ENCODE measurements at regions not wholly inside any gene's neighbourhood (a gene's known extent, or its start where the extent isn't known, plus 50 kb on each side); places are given as distances from the start of the nearest gene placed in this dataset.

GRCh38 chr7:18123508-18124239 is 96.0 kb upstream of the PRPS1L1 start:
- DNase-seq (no peak), FAIRE-seq (no peak)
- H3K9ac ChIP-seq (ENCODE audit: low read length in 3 of 3) = no peak overlapping the region
- intact Hi-C loops (cut with DNase I) = no loop called here
- no peaks in the 10 kb centered on the region for H3K4me1 ChIP-seq (ENCODE audit: control insufficient read depth in 2 of 3, insufficient read depth in 2 of 3, low read depth in 1 of 3, low read length in 3 of 3)
- H3K27ac ChIP-seq (ENCODE audit: low read depth in 2 of 2, low read length in 2 of 2) = no peak overlapping the region
- H3K36me3 ChIP-seq (ENCODE audit: control insufficient read depth in 2 of 3, insufficient read depth in 3 of 3, low read length in 3 of 3) = no peaks in the 10 kb centered on the region
- no peak overlapping the region for H3K4me3 ChIP-seq (ENCODE audit: low read length in 3 of 3)
- TF ChIP-seq, protein P1, sequence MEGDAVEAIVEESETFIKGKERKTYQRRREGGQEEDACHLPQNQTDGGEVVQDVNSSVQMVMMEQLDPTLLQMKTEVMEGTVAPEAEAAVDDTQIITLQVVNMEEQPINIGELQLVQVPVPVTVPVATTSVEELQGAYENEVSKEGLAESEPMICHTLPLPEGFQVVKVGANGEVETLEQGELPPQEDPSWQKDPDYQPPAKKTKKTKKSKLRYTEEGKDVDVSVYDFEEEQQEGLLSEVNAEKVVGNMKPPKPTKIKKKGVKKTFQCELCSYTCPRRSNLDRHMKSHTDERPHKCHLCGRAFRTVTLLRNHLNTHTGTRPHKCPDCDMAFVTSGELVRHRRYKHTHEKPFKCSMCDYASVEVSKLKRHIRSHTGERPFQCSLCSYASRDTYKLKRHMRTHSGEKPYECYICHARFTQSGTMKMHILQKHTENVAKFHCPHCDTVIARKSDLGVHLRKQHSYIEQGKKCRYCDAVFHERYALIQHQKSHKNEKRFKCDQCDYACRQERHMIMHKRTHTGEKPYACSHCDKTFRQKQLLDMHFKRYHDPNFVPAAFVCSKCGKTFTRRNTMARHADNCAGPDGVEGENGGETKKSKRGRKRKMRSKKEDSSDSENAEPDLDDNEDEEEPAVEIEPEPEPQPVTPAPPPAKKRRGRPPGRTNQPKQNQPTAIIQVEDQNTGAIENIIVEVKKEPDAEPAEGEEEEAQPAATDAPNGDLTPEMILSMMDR (IDR thresholded peaks at IDR 0.05; ENCODE audit: borderline replicate concordance, extremely low read depth, insufficient read depth) = no peak
- H3K9me3 ChIP-seq (ENCODE audit: control insufficient read depth in 2 of 3, insufficient read depth in 1 of 3, low read length in 3 of 3) = no peaks in the 10 kb centered on the region
- no peaks in the 10 kb centered on the region for H3K27me3 ChIP-seq (ENCODE audit: control insufficient read depth, insufficient read depth, low read length)

GRCh38 chr7:18125476-18125875 is 97.8 kb upstream of the PRPS1L1 start:
- no peaks in the 10 kb centered on the region for H3K9me3 ChIP-seq (ENCODE audit: control insufficient read depth in 2 of 3, insufficient read depth in 1 of 3, low read length in 3 of 3)
- H3K9ac ChIP-seq (ENCODE audit: low read length in 3 of 3) = no peak overlapping the region
- no peak overlapping the region for H3K27ac ChIP-seq (ENCODE audit: low read depth in 2 of 2, low read length in 2 of 2)
- TF ChIP-seq, protein P1 (IDR thresholded peaks at IDR 0.05; ENCODE audit: borderline replicate concordance, extremely low read depth, insufficient read depth) = no peak
- intact Hi-C loops (cut with DNase I) = no loop called here
- no peak for FAIRE-seq
- no peaks in the 10 kb centered on the region for H3K27me3 ChIP-seq (ENCODE audit: control insufficient read depth, insufficient read depth, low read length)
- no peaks in the 10 kb centered on the region for H3K36me3 ChIP-seq (ENCODE audit: control insufficient read depth in 2 of 3, insufficient read depth in 3 of 3, low read length in 3 of 3)
- H3K4me3 ChIP-seq (ENCODE audit: low read length in 3 of 3) = no peak overlapping the region
- peak in 2 of 5 donors; percentile 67 to 88 for DNase-seq
- H3K4me1 ChIP-seq (ENCODE audit: control insufficient read depth in 2 of 3, insufficient read depth in 2 of 3, low read depth in 1 of 3, low read length in 3 of 3) = no peaks in the 10 kb centered on the region

GRCh38 chr7:18126281-18126680 is 98.6 kb upstream of the PRPS1L1 start:
- intact Hi-C loops (cut with DNase I) = no loop called here
- no peaks in the 10 kb centered on the region for H3K9me3 ChIP-seq (ENCODE audit: control insufficient read depth in 2 of 3, insufficient read depth in 1 of 3, low read length in 3 of 3)
- no peaks in the 10 kb centered on the region for H3K27me3 ChIP-seq (ENCODE audit: control insufficient read depth, insufficient read depth, low read length)
- H3K4me3 ChIP-seq (ENCODE audit: low read length in 3 of 3) = no peak overlapping the region
- DNase-seq (peak in 2 of 5 donors; percentile 40 to 56), FAIRE-seq (no peak)
- H3K9ac ChIP-seq (ENCODE audit: low read length in 3 of 3) = no peak overlapping the region
- TF ChIP-seq, protein P1 (IDR thresholded peaks at IDR 0.05; ENCODE audit: borderline replicate concordance, extremely low read depth, insufficient read depth) = no peak
- H3K4me1 ChIP-seq (ENCODE audit: control insufficient read depth in 2 of 3, insufficient read depth in 2 of 3, low read depth in 1 of 3, low read length in 3 of 3) = no peaks in the 10 kb centered on the region
- no peak overlapping the region for H3K27ac ChIP-seq (ENCODE audit: low read depth in 2 of 2, low read length in 2 of 2)
- H3K36me3 ChIP-seq (ENCODE audit: control insufficient read depth in 2 of 3, insufficient read depth in 3 of 3, low read length in 3 of 3) = no peaks in the 10 kb centered on the region

DNA sequence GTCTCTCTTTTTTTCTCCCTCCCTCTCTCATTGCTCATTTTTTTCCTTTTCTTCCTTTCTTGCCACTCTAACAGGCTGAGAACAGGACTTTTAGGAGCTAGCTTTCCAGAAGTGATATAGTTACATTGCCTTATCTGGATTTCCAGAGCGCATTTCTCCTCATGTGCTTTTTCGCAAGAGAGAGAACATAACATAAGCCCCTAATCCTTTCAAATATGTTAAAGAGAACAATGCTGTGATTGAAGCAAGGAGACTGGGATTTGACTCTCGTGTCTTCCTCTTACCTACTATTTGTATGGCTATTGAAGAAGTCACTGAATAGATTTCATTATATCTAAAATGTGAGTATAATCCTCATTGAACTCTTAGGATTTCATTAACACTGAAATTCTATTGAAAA is 101.2 kb upstream of the PRPS1L1 start:
- Histone ChIP-seq H3K4me3 (ENCODE audit: low read length in 3 of 3) (no peak overlapping the region), H3K9ac (ENCODE audit: low read length in 3 of 3) (no peak overlapping the region), H3K9me3 (ENCODE audit: control insufficient read depth in 2 of 3, insufficient read depth in 1 of 3, low read length in 3 of 3) (no peaks in the 10 kb centered on the region), H3K36me3 (ENCODE audit: control insufficient read depth in 2 of 3, insufficient read depth in 3 of 3, low read length in 3 of 3) (no peaks in the 10 kb centered on the region), H3K27me3 (ENCODE audit: control insufficient read depth, insufficient read depth, low read length) (no peaks in the 10 kb centered on the region), H3K4me1 (ENCODE audit: control insufficient read depth in 2 of 3, insufficient read depth in 2 of 3, low read depth in 1 of 3, low read length in 3 of 3) (no peaks in the 10 kb centered on the region), H3K27ac (ENCODE audit: low read depth in 2 of 2, low read length in 2 of 2) (no peak overlapping the region)
- TF ChIP-seq, protein P1 (IDR thresholded peaks at IDR 0.05; ENCODE audit: borderline replicate concordance, extremely low read depth, insufficient read depth) = no peak
- intact Hi-C loops (cut with DNase I) = no loop called here
- no peak for FAIRE-seq
- DNase-seq = no peak

Measured in kidney (tissue), 13 donors.